ENCODE measurements at regions not wholly inside any gene's neighbourhood (a gene's known extent, or its start where the extent isn't known, plus 50 kb on each side); places are given as distances from the start of the nearest gene placed in this dataset.

GRCh38 chr10:6305401-6306321 lies 102.9 kb downstream of the PFKFB3 start:
- Histone ChIP-seq H3K4me3 (replicated peaks in 1 of 2; ENCODE audit: low read depth in 1 of 2, low read length in 2 of 2) (no peak overlapping the region), H3K27ac (ENCODE audit: low read depth, low read length) (no peak overlapping the region), H3K4me1 (ENCODE audit: control insufficient read depth in 1 of 2, insufficient read depth in 2 of 2, low read length in 2 of 2) (peaks cover 0 to 16% of the 10 kb centered on the region in 2 experiments; a peak in 3 of 4 replicates), H3K4me2 (ENCODE audit: low read length) (no peak overlapping the region), H3K9ac (ENCODE audit: low read length) (no peak overlapping the region), H2AFZ (ENCODE audit: low read depth, low read length, poor library complexity, severe bottlenecking) (no peak overlapping the region), H3K9me2 (ENCODE audit: insufficient read depth) (no peaks in the 10 kb centered on the region), H3K36me3 (ENCODE audit: control insufficient read depth in 1 of 2, insufficient read depth in 2 of 2, low read length in 2 of 2) (no peaks in the 10 kb centered on the region), H3K79me2 (ENCODE audit: insufficient read depth, low read length) (no peaks in the 10 kb centered on the region), H3K27me3 (ENCODE audit: insufficient read depth, low read length) (no peaks in the 10 kb centered on the region), H3K9me3 (ENCODE audit: control insufficient read depth in 1 of 2, insufficient read depth in 1 of 2, low read depth in 1 of 2, low read length in 2 of 2) (no peaks in the 10 kb centered on the region), H4K20me1 (ENCODE audit: insufficient read depth) (no peaks in the 10 kb centered on the region)
- intact Hi-C loops (cut with micrococcal nuclease), result no loop called here
- BruUV-seq (replicated peaks), result no TSS peak
- ATAC-seq (no peak), DNase-seq (ENCODE audit: low read depth, low spot score) (no peak)
- CTCF ChIA-PET, result no interaction called here
- POLR2A ChIA-PET, result no interaction called here
- RAD21 ChIA-PET (ENCODE audit: low non-redundant PET in 1 of 2, low total read pairs in 2 of 2, uncharacterized antibody in 2 of 2, unreplicated experiment in 2 of 2), result no interaction called here
- no peak for TF ChIP-seq ZNF274 (IDR thresholded peaks at IDR 0.05; ENCODE audit: low read depth, low read length)
- TF ChIP-seq TCF7L2 (IDR thresholded peaks at IDR 0.05; ENCODE audit: borderline replicate concordance, extremely low read depth, insufficient read depth, insufficient read length), result no peak
- TF ChIP-seq FOSL1 (IDR thresholded peaks at IDR 0.05; ENCODE audit: low read depth), result no peak
- TF ChIP-seq POLR2A (IDR thresholded peaks at IDR 0.05; ENCODE audit: borderline replicate concordance, extremely low read depth, insufficient read depth, insufficient read length), result no peak
- TF ChIP-seq EGR1 (IDR thresholded peaks at IDR 0.05; ENCODE audit: low read depth), result no peak
- no peak for TF ChIP-seq RAD21 (IDR thresholded peaks at IDR 0.05; ENCODE audit: low read depth)
- TF ChIP-seq REST (IDR thresholded peaks at IDR 0.05; ENCODE audit: low read depth), result no peak
- TF ChIP-seq CTCF (IDR thresholded peaks at IDR 0.05 in 2 of 3, conservative IDR thresholded peaks at IDR 0.05 in 1 of 3; ENCODE audit: borderline replicate concordance in 1 of 3, insufficient read depth in 1 of 3, low read depth in 2 of 3, low read length in 2 of 3), result no peak
- TF ChIP-seq EZH2phosphoT487 (IDR thresholded peaks at IDR 0.05; ENCODE audit: borderline replicate concordance), result no peak
- TF ChIP-seq, protein P1, sequence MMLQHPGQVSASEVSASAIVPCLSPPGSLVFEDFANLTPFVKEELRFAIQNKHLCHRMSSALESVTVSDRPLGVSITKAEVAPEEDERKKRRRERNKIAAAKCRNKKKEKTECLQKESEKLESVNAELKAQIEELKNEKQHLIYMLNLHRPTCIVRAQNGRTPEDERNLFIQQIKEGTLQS (IDR thresholded peaks at IDR 0.05), result no peak
- TF ChIP-seq, protein P2, sequence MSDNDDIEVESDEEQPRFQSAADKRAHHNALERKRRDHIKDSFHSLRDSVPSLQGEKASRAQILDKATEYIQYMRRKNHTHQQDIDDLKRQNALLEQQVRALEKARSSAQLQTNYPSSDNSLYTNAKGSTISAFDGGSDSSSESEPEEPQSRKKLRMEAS (IDR thresholded peaks at IDR 0.05), result no peak
- no peak for TF ChIP-seq JUND (IDR thresholded peaks at IDR 0.05)
- TF ChIP-seq ELF1 (IDR thresholded peaks at IDR 0.05; ENCODE audit: borderline replicate concordance, low read depth), result no peak
- no peak for TF ChIP-seq SIN3A (IDR thresholded peaks at IDR 0.05; ENCODE audit: low read depth)
- no peak for TF ChIP-seq ZFX (IDR thresholded peaks at IDR 0.05)
- TF ChIP-seq POLR2AphosphoS5 (IDR thresholded peaks at IDR 0.05; ENCODE audit: low read depth, low read length), result no peak
- TF ChIP-seq CEBPB (IDR thresholded peaks at IDR 0.05; ENCODE audit: low read depth), result no peak
- TF ChIP-seq EZH2 (IDR thresholded peaks at IDR 0.05), result no peak

Data from HCT116 (cell line).